ENCODE measurements at regions not wholly inside any gene's neighbourhood (a gene's known extent, or its start where the extent isn't known, plus 50 kb on each side); places are given as distances from the start of the nearest gene placed in this dataset.

DNA sequence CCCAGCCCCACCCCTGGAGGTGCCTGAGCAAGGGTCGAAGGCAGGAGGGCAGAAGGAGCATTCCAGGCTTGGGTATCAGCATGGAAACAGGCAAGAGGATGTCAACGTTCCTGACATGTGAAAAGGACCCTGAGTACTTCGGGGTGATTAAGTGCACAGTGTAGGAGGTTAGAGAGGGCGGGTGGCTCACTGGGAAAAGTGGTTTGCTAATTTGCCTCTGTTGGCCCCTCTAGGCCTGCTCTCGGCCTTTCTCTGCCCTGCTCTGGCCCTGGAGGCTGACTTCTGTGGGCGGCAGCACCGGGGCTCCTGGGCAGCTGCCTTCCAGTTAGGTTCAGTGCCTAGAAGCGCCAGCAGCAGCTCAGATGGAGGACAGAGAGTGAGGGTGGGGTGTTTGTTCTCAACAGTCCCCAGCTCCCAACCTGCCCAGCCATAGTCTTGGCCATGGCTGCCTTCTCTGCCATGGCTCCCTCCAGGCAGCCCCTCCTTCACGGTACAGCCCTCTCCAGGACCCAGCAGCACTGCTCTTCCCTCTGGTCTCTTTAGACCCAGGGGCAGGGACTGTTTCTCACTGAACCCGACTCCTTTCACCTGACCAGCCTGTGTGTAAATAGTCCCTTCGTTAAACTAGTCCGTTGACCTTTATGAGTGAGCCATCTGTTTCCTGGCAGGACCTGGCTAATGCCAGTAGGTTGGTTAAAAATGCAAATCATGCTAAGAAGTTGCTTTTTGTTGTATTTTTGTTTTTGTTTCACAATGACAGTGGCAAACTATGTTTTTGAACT is 107.1 kb upstream of the TPM1 start:
- DNase-seq, result no peak

DNA sequence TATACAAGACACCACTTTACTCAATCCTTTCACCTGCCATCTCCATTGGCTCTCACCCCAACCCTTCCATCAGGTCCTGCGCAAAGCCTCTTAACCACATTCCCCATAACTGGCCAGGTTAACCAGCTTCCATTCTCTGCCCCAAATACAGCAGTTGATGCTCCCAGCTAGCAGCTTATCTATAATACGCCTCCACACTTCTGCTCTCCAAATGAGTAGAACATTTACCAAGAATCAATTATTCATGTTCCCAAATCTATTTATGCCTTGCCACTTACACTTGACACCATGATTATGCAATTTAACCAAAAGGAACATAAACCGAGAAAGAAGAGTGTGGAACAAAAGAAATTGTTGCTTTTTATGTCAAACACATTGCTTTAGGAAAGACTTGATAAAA is 103.7 kb upstream of the TPM1 start:
- no peak for DNase-seq

DNA sequence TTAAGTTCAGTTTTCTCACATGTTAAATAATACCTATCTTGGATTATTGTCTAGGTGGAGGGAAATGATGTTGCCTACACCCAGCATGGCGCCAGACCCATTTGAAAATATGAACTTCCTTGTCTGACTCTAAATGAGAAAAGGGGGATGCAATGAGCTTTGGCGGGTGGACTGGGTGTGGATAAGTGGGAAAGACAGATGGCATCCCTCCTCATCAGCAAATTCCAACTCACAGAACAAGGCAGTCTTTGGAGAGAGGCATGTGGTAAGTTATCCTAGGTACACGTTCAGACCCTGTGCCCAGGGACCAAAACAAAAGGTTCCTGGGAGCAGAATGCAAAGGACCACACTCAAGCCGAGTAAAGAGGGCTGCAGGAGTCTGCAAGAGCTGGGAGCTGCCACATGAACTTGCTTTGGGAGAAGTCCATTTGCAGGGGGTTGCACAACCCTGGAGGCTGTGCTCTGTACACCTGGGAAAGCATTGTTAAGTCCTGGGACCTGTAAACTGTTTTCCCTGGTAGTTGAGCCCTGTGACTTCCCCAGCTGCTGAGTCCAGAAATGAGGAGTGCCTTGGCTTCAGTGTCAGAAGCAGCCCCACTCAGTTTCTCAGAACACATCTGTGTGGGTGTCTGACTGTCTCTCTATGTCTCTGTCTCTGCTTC is 102.3 kb upstream of the TPM1 start:
- DNase-seq, result no peak

DNA sequence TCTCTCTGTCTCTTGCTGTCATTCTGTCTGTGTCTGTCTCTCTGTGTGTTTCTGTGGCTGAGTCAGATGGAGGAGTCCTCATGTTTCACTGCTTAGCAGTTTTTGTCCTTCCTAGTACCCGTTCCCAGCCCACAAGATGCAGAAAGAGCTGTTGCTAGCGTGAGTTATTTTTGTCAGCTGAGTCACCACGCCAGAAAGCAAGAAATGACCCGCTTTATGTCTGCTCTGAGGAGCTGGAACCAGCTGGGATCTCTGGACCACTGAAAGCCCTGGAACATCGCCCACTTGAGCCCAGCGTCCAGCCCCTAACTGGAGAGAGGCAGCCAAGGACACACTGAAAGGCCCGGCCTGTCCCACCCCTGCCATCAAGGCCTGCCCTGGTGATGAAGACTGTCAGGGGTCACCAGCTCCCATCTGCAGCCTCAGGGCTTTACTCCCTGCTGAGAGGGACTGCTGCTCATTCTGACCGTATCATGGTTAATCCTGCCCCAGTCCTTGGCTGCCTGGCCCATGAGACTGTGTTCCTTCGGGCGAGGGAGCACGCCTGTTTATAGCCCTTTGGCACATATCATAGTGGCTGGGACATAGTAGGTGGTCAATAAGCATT is 101.7 kb upstream of the TPM1 start:
- DNase-seq, result peak; percentile 52

DNA sequence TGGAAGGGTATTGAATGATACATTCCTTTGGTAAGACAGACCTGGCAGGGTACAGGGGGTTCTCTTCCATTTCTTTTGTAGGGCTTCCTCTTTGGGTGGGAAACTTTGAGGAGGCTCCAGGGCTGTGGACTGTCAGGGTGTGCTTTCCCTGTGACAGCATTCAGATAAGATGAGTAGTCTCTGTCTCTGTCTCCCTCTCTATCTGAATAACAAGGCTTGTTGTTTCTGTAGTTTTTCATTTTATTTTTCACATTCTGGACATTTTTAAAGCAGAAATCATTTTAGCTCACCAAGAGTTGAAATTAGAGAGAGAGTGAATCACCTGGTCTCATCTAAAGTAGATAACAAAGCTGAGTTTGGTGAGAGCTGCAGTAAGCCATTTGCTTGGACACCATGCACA is 100.8 kb upstream of the TPM1 start:
- no peak for DNase-seq

DNA sequence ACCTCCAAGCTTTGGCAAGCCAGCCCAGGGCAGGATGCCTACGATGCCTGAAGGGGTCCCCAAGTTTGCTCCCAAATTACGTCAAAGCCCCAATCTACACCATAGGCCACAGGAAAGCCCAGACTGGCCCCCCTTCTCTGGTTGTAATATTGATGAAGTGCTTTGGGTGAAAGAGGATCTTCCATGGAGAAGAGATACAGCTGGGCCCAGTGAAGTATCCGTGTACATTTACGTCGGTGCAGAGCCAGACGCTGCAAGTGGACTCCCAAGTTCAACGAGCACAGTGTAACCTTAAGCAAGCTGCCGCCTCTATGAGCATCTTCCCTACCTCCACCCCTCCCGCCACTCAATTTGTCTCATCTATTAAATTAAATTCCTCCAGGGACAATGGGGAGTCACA is 100.1 kb upstream of the TPM1 start:
- DNase-seq, result no peak

DNA sequence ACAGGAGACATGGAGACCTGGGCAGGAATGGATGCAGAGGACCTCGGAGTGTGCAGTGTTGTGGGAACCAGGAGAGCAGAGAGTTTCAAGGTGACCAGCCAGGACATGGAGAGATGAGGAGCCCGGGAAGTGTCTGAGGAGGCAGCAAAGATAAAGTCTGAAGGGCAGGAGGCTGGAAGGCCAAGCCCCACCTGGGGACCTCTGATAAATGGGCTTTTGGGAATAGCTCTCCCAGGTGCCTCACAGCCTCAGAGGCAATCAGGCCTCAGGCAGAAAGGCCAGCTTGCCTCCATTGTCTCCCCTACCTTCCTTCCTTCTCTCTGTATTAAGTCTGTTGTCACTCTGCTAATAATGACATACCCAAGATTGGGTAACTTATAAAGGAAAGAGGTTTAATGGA is 97.5 kb upstream of the TPM1 start:
- no peak for DNase-seq

DNA sequence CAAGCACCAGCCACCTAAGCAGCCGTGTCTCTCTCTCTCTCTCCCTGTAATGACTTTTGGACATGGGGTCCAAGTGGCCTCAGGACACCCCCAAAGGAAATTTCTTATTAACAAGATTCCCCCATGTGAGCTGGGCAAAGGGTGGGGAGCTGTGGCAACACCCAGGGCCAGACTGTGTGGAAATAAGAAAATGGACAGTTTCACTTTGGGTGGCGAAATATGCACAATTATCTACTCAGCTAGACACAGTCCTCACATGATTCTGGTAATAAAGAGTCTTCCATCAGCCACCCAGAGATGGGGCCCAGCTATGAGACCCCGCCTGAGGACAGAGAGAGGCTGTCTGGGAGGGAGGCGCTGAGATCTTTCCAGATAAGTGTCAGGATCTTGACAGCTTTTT is 96.8 kb upstream of the TPM1 start:
- DNase-seq, result no peak

DNA sequence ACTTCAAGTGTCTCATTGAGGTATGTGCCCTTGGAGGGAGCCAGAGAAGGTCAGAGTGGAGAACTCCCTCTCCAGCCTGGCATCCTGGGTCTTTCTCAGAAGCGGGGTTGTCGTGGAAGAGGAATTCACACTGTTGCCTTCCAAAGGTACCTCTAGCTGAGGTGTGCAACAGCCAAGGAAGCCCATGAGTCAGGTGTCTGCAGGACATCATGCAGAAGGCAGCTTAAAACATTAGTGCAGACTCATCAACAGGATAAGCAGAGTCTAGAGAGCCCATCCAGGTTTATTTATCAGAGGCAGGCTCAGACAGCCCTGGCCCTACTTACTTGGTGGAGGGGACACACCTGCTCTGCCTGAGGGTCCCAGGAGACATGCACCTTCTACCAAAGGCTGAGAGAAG is 95.6 kb upstream of the TPM1 start:
- no peak for DNase-seq

DNA sequence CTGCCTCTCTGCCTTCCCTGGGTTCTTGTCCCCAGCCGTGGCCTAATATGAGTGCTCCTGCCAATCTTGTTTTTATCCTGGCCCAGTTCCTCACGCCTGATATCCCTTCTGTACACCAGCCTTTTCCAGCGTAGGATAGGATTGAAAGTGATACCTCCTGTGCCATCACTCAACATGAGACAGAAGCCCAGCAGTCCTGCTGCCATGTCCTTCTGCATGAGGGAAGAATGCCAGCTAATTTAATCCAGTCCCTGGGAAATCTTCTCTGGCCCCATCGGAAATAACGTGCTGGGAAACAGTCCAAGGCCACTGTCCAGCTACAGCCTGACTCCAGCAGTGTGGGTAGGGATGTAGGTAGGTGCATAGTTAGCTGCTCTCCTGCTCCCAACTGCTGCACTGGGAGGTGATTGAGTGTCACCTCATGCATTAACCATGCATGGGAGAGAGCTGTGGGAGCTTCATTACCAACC is 92.0 kb upstream of the TPM1 start:
- DNase-seq, result no peak

DNA sequence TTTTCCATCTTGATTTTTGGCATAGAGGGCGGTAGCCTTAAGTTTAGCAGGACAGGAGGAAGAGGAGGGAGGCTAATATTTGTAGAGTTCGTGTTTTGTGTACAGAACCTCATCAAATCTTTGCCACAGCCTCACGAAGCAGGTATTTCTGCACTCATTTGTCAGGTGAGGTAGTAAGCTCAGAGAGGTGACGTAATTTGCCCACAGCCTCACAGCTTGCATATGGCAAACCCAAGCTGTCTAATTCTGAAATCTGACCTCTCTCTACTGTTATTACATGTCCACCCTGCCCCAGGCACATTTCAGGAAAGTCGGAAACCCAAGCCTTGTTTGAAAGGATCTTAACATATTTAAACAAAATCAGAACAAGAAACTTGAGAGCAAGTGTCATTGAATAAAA is 91.1 kb upstream of the TPM1 start:
- DNase-seq, result no peak

DNA sequence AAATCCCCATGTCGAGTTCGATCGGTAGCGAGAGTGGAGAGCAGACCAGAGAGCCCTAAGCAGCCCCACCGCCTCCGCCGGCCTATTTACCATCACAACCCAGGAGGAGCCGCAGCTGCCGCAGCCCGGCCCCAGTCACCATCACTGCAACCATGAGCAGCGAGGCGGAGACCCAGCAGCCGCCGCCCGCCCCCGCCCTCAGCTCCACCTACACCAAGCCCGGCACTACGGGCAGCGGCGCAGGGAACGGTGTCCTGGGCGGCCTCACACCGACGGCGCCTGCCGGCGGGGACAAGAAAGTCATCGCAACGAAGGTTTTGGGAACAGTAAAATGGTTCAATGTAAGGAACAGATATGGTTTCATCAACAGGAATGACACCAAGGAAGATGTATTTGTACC is 89.5 kb upstream of the TPM1 start:
- no peak for DNase-seq

DNA sequence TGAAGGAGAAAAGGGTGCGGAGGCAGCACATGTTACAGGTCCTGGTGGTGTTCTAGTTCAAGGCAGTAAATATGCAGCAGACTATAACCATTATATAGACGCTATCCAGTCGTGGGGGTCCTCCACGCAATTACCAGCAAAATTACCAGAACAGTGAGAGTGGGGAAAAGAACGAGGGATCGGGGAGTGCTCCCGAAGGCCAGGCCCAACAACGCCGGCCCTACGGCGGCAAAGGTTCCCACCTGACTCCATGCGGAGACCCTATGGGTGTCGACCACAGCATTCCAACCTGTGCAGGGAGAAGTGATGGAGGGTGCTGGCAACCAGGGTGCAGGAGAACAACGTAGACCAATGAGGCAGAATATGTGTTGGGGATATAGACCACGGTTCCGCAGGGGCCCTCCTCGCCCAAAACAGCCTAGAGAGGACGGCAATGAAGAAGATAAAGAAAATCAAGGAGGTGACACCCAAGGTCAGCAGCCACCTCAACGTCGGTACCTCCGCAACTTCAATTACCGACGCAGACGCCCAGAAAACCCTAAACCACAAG is 89.0 kb upstream of the TPM1 start:
- no peak for DNase-seq

DNA sequence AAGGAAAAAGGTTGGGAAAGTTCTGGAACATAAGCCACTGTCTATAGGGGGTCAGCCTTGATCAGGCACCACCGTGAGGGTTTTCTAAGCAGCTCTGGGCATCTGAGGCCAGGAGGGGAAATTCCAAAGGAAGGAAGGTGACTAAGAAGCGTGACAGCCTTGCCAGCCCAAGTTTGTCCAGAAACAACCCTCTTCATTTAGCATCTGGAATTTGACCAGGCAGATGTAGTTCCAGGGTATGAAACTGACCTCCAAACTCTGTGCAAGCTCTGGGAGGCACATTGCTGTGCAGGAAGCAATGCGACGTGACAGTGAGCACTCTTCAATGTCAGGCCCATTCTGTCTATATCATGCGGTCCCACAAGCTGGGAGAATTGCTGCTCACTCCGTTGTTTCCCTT is 85.4 kb upstream of the TPM1 start:
- no peak for DNase-seq

DNA sequence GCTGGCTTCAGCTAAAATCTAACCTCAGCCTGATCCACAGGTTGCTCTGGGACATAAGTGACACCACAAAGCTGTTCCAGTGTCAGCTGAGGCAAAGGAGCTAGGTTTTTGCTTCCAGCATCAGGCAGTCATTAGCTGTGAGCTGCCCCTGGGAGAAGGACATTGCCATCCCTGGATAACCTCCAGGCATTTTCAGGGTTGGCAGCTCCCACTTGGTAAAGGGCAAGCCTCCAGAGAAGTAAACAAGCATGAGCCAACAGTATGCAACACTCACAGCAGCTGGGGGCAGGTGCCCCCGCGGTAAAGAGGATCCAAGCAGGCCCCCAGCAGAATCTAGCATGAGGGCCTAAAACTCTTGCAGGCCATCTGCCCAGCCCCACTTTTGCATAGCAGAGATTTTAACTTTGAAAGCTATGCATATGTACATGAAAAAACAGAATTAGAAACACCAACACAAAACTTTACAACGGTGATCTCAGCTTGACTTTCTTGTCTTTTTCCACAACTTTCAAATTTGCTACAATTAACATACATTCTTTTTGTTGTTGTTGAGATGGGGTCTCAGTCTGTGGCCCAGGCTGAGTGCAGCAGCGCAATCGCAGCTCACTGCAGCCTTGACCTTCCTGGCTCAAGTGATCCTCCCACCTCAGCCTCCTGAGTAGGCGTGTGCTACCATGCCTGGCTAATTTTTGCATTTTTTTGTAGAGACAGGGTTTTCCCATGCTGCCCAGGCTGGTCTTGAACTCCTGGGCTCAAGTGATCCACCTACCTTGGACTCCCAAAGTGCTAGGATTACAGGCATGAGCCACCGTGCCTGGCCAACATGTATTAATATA is 83.8 kb upstream of the TPM1 start:
- DNase-seq, result no peak

DNA sequence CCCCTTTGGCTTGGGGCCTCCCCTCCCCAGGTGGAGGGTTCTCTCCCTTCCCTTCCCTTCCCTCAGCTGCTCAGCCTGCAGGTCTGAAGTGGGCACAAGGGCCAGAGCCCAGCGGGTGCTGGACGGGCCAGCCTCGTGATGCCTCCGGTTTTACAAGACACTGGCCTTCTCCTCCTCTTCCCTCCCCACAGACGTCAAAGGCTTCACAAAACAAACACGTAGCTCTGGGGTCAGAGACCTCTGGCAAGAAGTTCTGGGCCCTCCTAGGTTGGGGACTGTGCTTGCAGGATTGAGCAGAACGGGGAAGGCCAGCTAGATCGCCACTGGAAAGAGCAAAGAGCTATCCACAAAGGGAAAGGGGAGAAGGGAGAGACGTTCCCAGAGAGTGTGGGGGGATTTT is 81.4 kb upstream of the TPM1 start:
- DNase-seq, result no peak

DNA sequence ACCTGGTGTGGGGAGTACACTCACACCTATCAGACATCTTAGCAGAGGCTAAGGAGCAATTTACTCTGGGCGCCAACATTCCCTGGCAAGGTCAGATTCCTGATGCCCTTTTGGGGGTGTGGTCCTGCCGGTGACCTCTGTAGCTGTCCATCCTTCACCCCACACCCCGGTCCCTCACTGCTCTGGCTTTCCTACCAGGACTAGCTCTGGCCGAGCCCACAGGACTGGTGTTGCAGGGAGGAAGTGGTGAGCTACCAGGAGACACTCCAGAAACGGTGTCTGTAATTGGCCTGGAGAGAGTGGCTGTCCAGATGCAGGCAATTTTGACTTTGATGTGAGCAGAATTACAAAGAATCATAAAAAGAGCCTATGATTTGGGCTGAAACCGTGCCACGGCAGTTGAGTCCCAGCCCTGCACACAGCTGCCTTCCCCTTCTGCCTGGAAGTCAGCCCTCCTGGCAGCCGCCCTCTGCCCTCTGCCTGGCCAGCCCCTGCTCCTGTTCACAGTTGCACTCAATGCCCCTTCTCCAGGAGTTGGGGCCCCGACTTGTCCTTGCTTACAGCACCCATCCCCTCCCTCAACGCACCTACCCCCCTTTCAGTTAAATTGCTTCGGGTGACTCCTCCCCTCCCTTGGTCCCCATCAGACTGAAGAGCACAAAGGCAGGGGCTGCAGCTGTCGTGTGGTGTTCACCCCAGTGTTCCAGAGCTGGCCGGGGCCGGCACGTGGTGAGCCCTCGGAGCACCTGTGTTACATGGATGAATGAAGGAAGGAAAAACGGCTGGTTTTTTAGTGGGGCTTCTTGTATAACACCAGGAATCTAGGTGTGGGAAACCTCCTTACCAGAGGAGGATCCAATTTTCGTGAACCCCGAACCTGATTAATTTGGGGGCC is 80.2 kb upstream of the TPM1 start:
- no peak for DNase-seq

DNA sequence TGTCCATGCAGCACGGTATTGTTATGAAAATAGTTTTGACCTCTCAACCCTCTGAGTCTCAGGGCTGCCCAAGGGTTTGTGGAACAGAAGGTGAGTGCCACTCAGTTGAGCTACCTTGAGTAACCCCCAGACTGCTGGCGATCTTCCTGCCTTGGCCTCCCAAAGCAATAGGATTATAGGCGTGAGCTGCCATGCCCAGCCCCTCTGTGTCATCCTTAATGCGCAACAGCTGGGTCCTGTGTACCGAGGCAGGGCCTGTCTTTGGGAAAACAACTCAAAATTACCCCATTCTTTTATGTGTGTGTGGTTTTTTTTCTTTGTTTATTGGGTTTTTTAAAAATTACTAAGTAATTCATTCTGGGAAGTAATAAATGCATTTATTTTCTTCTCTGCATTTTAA is 78.3 kb upstream of the TPM1 start:
- DNase-seq, result no peak

DNA sequence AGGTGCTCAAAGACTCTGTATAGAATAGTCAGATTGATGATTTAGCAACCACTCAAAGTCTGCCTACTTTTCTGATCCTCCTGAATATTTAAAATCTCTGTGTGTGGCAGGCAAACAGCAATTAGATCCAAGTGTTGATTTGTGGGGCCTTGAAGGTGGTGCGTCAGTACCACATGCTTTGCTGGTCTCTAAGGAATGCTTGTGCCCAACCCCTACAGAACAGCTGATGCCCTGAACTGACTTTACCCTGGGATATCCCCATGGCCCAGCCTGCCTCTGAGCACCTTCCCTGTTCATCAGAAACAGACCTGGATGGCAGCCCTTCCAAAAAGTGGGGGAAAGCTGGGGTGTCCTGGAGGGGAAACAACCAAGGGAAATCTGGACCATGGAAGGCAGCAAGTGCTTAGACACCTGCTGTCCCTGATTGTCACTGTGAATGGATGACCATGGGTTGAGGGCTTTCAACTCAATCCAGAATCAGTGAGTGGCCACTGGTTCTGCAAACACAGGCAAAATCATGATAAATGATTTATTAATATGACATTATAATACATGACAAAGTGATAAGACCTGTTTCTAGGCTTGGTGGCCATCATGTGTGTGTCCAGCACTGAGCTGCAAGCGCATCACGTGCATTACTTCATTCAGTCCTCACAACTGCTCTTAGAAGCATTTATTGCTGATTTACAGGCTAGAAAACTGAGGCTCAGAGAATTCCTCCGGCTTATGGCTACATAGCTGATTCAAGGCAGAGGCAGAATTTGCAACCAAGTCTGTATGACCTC is 76.1 kb upstream of the TPM1 start:
- no peak for DNase-seq

DNA sequence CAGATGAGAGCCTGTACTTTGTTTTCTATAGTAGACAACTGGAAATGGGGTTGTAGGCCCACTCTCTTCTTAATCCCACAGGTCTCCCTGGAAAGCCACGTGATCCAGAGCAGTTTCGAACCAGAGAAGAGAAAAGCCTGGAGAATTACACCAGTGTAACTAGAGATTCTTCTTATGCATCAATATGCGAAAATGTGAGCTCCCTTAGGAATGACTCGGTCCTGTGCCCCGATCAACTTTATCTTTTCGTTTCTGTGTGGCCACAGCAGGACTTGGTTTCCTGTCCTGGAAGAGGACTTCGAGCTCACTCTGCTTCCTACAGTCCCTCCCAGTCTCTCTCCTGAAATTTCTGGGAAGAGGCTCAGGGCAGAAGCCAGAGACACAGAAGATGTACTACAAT is 73.8 kb upstream of the TPM1 start:
- DNase-seq, result no peak

DNA sequence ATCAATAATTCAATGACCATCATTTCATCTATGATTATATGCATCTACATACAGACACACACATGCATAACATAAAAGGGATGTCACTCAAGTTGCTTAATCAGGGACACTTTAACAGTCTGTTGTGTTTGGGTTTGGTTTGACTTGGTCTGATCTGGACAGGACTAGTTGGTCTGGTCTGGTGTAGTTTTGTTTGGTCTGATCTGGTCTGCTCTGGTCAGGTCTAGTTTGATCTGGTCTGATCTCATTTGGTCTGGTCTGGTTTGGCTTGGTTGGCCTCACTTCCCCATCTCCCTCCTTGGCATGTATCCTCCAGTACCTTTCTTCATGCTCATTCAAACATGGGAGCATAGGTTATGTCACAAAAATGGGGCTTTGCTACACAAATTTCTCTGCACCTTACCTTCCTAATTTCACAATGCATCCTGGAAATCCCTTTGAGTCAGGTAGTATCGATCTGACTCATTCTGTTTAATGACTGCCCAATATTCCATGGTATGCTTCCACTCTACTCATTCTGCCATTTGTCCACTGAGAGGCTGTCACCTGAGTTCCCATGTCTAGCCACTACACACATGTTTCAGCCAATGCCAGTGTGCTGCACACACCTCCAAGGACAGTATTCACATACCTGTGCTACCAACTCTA is 73.0 kb upstream of the TPM1 start:
- no peak for DNase-seq

Measured in GDM1 (cell line).